GM12878 (cell line): ENCODE measurements at regions not wholly inside any gene's neighbourhood (a gene's known extent, or its start where the extent isn't known, plus 50 kb on each side); places are given as distances from the start of the nearest gene placed in this dataset.

ENCODE experiments used
- CEBPB ChIP-seq, 2 experiments: fragments of 150-350 bp in 1 of 2; IDR thresholded peaks; 2 replicates each; pipeline ENCODE4 v1.6.1; 2012 to 2014; ENCODE audit warnings: low read depth in 2 of 2, low read length in 2 of 2, borderline replicate concordance in 1 of 2, inconsistent platforms in 1 of 2
- EP300 ChIP-seq, 2 experiments: fragments of 150-350 bp in 1 of 2; IDR thresholded peaks; 2 replicates each; pipeline ENCODE4 v1.6.1; 2011 to 2012; ENCODE audit warnings: low read depth in 2 of 2, low read length in 2 of 2, borderline replicate concordance in 1 of 2, improper control_type of control experiment in 1 of 2, inconsistent platforms in 1 of 2; ENCODE audit not compliant: control insufficient read depth in 1 of 2
- FOXK2 ChIP-seq: fragments of 450-650 bp; IDR thresholded peaks from 2 replicates; pipeline ENCODE4 v1.6.1; 2017; ENCODE audit warnings: mild to moderate bottlenecking, moderate library complexity
- GABPA ChIP-seq: IDR thresholded peaks from 2 replicates; pipeline ENCODE4 v1.6.1; 2014; ENCODE audit warnings: antibody characterized with exemption, low read depth, mild to moderate bottlenecking, inconsistent platforms
- HDAC6 ChIP-seq: fragments of 200-600 bp; sonication (generic); IDR thresholded peaks from one replicate; pipeline ENCODE4 v1.8.0; 2017; ENCODE audit warnings: antibody characterized with exemption; ENCODE audit not compliant: unreplicated experiment
- MXI1 ChIP-seq: fragments of 150-350 bp; IDR thresholded peaks from 2 replicates; pipeline ENCODE4 v1.6.1; 2011; ENCODE audit warnings: low read depth, mild to moderate bottlenecking, inconsistent platforms, low read length, improper control_type of control experiment
- MYC ChIP-seq: IDR thresholded peaks from 2 replicates; pipeline ENCODE4 v1.6.1; 2011; ENCODE audit warnings: mild to moderate bottlenecking, low read length, moderate library complexity, inconsistent platforms; ENCODE audit not compliant: insufficient read depth, insufficient replicate concordance, insufficient read length, severe bottlenecking
- POLR2A ChIP-seq: IDR thresholded peaks from 2 replicates; pipeline ENCODE4 v1.6.1; 2011; ENCODE audit warnings: low read depth, mild to moderate bottlenecking, low read length
- RBBP5 ChIP-seq: fragments of 200-600 bp; sonication (generic); conservative IDR thresholded peaks from 2 replicates; pipeline ENCODE4 v1.6.1; 2016
- RCOR1 ChIP-seq: conservative IDR thresholded peaks from 2 replicates; pipeline ENCODE4 v1.6.1; 2012; ENCODE audit warnings: low read depth, low read length, improper control_type of control experiment
- SIN3A ChIP-seq: IDR thresholded peaks from 2 replicates; pipeline ENCODE4 v1.6.1; 2012; ENCODE audit warnings: low read depth, low read length, improper control_type of control experiment
- ZBTB33 ChIP-seq: fragments of 450-650 bp; IDR thresholded peaks from 2 replicates; pipeline ENCODE4 v1.6.1; 2017; ENCODE audit warnings: mild to moderate bottlenecking
- TF ChIP-seq, protein P1 (sequence below), 3 experiments: IDR thresholded peaks in 2 of 3; conservative IDR thresholded peaks in 1 of 3; 2 replicates each; pipeline ENCODE4 v1.5.1; 2011; ENCODE audit warnings: low read depth in 3 of 3, low read length in 3 of 3, mild to moderate bottlenecking in 3 of 3, control low read depth in 2 of 3, moderate library complexity in 2 of 3, inconsistent platforms in 1 of 3, mixed read lengths in 1 of 3; ENCODE audit not compliant: control insufficient read depth in 2 of 3, insufficient read depth in 1 of 3; ENCODE audit errors: extremely low read depth in 1 of 3

- TF ChIP-seq, protein P1, sequence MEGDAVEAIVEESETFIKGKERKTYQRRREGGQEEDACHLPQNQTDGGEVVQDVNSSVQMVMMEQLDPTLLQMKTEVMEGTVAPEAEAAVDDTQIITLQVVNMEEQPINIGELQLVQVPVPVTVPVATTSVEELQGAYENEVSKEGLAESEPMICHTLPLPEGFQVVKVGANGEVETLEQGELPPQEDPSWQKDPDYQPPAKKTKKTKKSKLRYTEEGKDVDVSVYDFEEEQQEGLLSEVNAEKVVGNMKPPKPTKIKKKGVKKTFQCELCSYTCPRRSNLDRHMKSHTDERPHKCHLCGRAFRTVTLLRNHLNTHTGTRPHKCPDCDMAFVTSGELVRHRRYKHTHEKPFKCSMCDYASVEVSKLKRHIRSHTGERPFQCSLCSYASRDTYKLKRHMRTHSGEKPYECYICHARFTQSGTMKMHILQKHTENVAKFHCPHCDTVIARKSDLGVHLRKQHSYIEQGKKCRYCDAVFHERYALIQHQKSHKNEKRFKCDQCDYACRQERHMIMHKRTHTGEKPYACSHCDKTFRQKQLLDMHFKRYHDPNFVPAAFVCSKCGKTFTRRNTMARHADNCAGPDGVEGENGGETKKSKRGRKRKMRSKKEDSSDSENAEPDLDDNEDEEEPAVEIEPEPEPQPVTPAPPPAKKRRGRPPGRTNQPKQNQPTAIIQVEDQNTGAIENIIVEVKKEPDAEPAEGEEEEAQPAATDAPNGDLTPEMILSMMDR (IDR thresholded peaks at IDR 0.05 in 2 of 3, conservative IDR thresholded peaks at IDR 0.05 in 1 of 3; ENCODE audit: control insufficient read depth in 2 of 3, extremely low read depth in 1 of 3, insufficient read depth in 1 of 3, low read depth in 3 of 3, low read length in 3 of 3): no peak
- TF ChIP-seq FOXK2 (no peak), GABPA (no peak), ZBTB33 (no peak), EP300 (IDR thresholded peaks at IDR 0.05; ENCODE audit: borderline replicate concordance in 1 of 2, control insufficient read depth in 1 of 2, low read depth in 2 of 2, low read length in 2 of 2) (no peak), RCOR1 (no peak), MYC (no peak), CEBPB (IDR thresholded peaks at IDR 0.05; ENCODE audit: borderline replicate concordance in 1 of 2, low read depth in 2 of 2, low read length in 2 of 2) (no peak), RBBP5 (no peak), POLR2A (no peak), SIN3A (no peak), MXI1 (no peak), HDAC6 (no peak)
Measured at GRCh38 chr11:26017322-26017860, 314.5 kb upstream of the ANO3 start.
